Glutamatergic neuron (in vitro differentiated cells): ENCODE measurements at regions not wholly inside any gene's neighbourhood (a gene's known extent, or its start where the extent isn't known, plus 50 kb on each side); places are given as distances from the start of the nearest gene placed in this dataset.

ENCODE experiments used
- DNase-seq: peaks from one replicate; pipeline ENCODE4 v3.0.0; 2022
- H3K27ac Mint-ChIP-seq: one replicate; pipeline ENCODE4 v1.8.0; 2020; ENCODE audit warnings: mild to moderate bottlenecking, mixed read lengths, inconsistent platforms; ENCODE audit not compliant: unreplicated experiment
- H3K27me3 Mint-ChIP-seq: one replicate; pipeline ENCODE4 v1.8.0; 2020; ENCODE audit warnings: mild to moderate bottlenecking, moderate library complexity, mixed read lengths, inconsistent platforms; ENCODE audit not compliant: unreplicated experiment
- H3K36me3 Mint-ChIP-seq: one replicate; pipeline ENCODE4 v1.8.0; 2020; ENCODE audit warnings: mild to moderate bottlenecking, mixed read lengths, inconsistent platforms; ENCODE audit not compliant: unreplicated experiment
- H3K4me1 Mint-ChIP-seq: one replicate; pipeline ENCODE4 v1.8.0; 2020; ENCODE audit warnings: mild to moderate bottlenecking, low read depth, mixed read lengths, inconsistent platforms; ENCODE audit not compliant: unreplicated experiment
- H3K4me3 Mint-ChIP-seq: one replicate; pipeline ENCODE4 v1.8.0; 2020; ENCODE audit warnings: mild to moderate bottlenecking, mixed read lengths, inconsistent platforms; ENCODE audit not compliant: unreplicated experiment
- H3K9me3 Mint-ChIP-seq: one replicate; pipeline ENCODE4 v1.8.0; 2020; ENCODE audit warnings: mild to moderate bottlenecking, moderate library complexity, mixed read lengths, inconsistent platforms; ENCODE audit not compliant: unreplicated experiment
- CTCF ChIP-seq: fragments of 200-600 bp; sonication (generic); IDR thresholded peaks from one replicate; pipeline ENCODE4 v1.5.0; 2021; ENCODE audit not compliant: partially characterized antibody, unreplicated experiment

- no peak for TF ChIP-seq CTCF
- H3K27ac Mint-ChIP-seq = no peak overlapping the region
- H3K4me3 Mint-ChIP-seq = no peak overlapping the region
- peaks cover 3% of the 10 kb centered on the region for H3K9me3 Mint-ChIP-seq
- H3K27me3 Mint-ChIP-seq = no peaks in the 10 kb centered on the region
- no peaks in the 10 kb centered on the region for H3K4me1 Mint-ChIP-seq
- H3K36me3 Mint-ChIP-seq = no peaks in the 10 kb centered on the region
- no peak for DNase-seq
These were observed 61.7 kb upstream of the HAND2 start for GRCh38 chr4:173591760-173592159.

GRCh38 chr4:173590697-173591096 is 60.7 kb upstream of the HAND2 start:
- H3K4me1 Mint-ChIP-seq = no peaks in the 10 kb centered on the region
- DNase-seq = no peak
- H3K36me3 Mint-ChIP-seq = no peaks in the 10 kb centered on the region

GRCh38 chr4:173585876-173586572 is 56.0 kb upstream of the HAND2 start:
- Mint-ChIP-seq H3K27me3 (peaks cover 3% of the 10 kb centered on the region), H3K36me3 (no peaks in the 10 kb centered on the region), H3K27ac (no peak overlapping the region), H3K9me3 (peaks cover 1% of the 10 kb centered on the region), H3K4me3 (no peak overlapping the region), H3K4me1 (no peaks in the 10 kb centered on the region)
- no peak for DNase-seq
- TF ChIP-seq CTCF = no peak

More at GRCh38 chr4:173590697-173591096, 60.7 kb upstream of the HAND2 start:
- no peaks in the 10 kb centered on the region for H3K27me3 Mint-ChIP-seq
- no peak for TF ChIP-seq CTCF
- H3K27ac Mint-ChIP-seq = no peak overlapping the region
- peaks cover 5% of the 10 kb centered on the region for H3K9me3 Mint-ChIP-seq
- no peak overlapping the region for H3K4me3 Mint-ChIP-seq

- no peak for TF ChIP-seq CTCF
- no peak for DNase-seq
- H3K27me3 Mint-ChIP-seq = peaks cover 3% of the 10 kb centered on the region
- H3K9me3 Mint-ChIP-seq = peaks cover 1% of the 10 kb centered on the region
- no peaks in the 10 kb centered on the region for H3K36me3 Mint-ChIP-seq
- no peak overlapping the region for H3K27ac Mint-ChIP-seq
- H3K4me1 Mint-ChIP-seq = no peaks in the 10 kb centered on the region
- no peak overlapping the region for H3K4me3 Mint-ChIP-seq
These were observed 54.5 kb upstream of the HAND2 start for GRCh38 chr4:173584506-173584905.
